ENCODE measurements at regions not wholly inside any gene's neighbourhood (a gene's known extent, or its start where the extent isn't known, plus 50 kb on each side); places are given as distances from the start of the nearest gene placed in this dataset.

GRCh38 chr5:135208555-135208902 is 174.5 kb upstream of the PITX1 start:
- no peak for DNase-seq (ENCODE audit: extremely low spot score)
- TF ChIP-seq CTCF (IDR thresholded peaks at IDR 0.05; ENCODE audit: control extremely low read depth, extremely low read depth, low read depth, missing control alignments): no peak
- ChIA-PET POLR2A (no interaction called here), CTCF (interaction anchor here (1.3 to 2.2 kb wide), 3 partner anchors 13 to 32 kb away, joined by 3 to 5 read pairs (median 5); no protein-coding TSS in a partner anchor)

GRCh38 chr5:135207866-135208265 is 173.8 kb upstream of the PITX1 start:
- no peak for TF ChIP-seq CTCF (IDR thresholded peaks at IDR 0.05; ENCODE audit: control extremely low read depth, extremely low read depth, low read depth, missing control alignments)
- no peak for DNase-seq (ENCODE audit: extremely low spot score)
- POLR2A ChIA-PET: no interaction called here
- CTCF ChIA-PET: interaction anchor here (1.3 to 2.2 kb wide), 3 partner anchors 13 to 32 kb away, joined by 3 to 5 read pairs (median 5); no protein-coding TSS in a partner anchor

- no peak for TF ChIP-seq CTCF (IDR thresholded peaks at IDR 0.05; ENCODE audit: control extremely low read depth, extremely low read depth, low read depth, missing control alignments)
- ChIA-PET POLR2A (no interaction called here), CTCF (interaction anchor here (1.7 kb wide), 1 partner anchor 16 kb away, joined by 5 read pairs; no protein-coding TSS in a partner anchor)
- no peak for DNase-seq (ENCODE audit: extremely low spot score)
These were observed 172.8 kb upstream of the PITX1 start for GRCh38 chr5:135206862-135207261.

- ChIA-PET CTCF (interaction anchor here (1.0 to 1.5 kb wide), 2 partner anchors 11 to 15 kb away, joined by 3 read pairs; no protein-coding TSS in a partner anchor), POLR2A (no interaction called here)
- DNase-seq (ENCODE audit: extremely low spot score): no peak
- TF ChIP-seq CTCF (IDR thresholded peaks at IDR 0.05; ENCODE audit: control extremely low read depth, extremely low read depth, low read depth, missing control alignments): no peak
These were observed 171.8 kb upstream of the PITX1 start for GRCh38 chr5:135205632-135206349.

GRCh38 chr5:135204151-135204600 is 170.1 kb upstream of the PITX1 start:
- ChIA-PET CTCF (interaction anchor here (1.5 to 1.6 kb wide), 2 partner anchors 13 to 25 kb away, joined by 3 read pairs; no protein-coding TSS in a partner anchor), POLR2A (no interaction called here)
- DNase-seq (ENCODE audit: extremely low spot score): no peak
- TF ChIP-seq CTCF (IDR thresholded peaks at IDR 0.05; ENCODE audit: control extremely low read depth, extremely low read depth, low read depth, missing control alignments): no peak

- no peak for DNase-seq (ENCODE audit: extremely low spot score)
- ChIA-PET POLR2A (no interaction called here), CTCF (interaction anchor here (1.0 to 1.6 kb wide), 2 partner anchors 9 to 24 kb away, joined by 3 read pairs; no protein-coding TSS in a partner anchor)
- TF ChIP-seq CTCF (IDR thresholded peaks at IDR 0.05; ENCODE audit: control extremely low read depth, extremely low read depth, low read depth, missing control alignments): peak; percentile 42
These were observed 169.6 kb upstream of the PITX1 start for GRCh38 chr5:135203593-135204036.

Measured in GM10248 (cell line).